NCI-H345 treated with DMSO at 0.1 percent for 48 hours (cell line): ENCODE measurements at regions not wholly inside any gene's neighbourhood (a gene's known extent, or its start where the extent isn't known, plus 50 kb on each side); places are given as distances from the start of the nearest gene placed in this dataset.
"Not testable (repeated sequence)": the region's sequence is repeated elsewhere in the genome, so short reads cannot be mapped to it uniquely, and the experiment has no call there.

ENCODE experiments used
- DNase-seq: peaks from one replicate; lab custom pipeline; 2025; ENCODE audit not compliant: unreplicated experiment; lab: John Stamatoyannopoulos, UW

GRCh38 chr5:156019571-156020180 is 307.3 kb upstream of the SGCD start:
- no peak for DNase-seq

- no peak for DNase-seq
Observed at GRCh38 chr5:156020647-156021046, 306.3 kb upstream of the SGCD start.

- DNase-seq, result no peak
Observed at GRCh38 chr5:156021866-156022265, 305.1 kb upstream of the SGCD start.

- DNase-seq, result no peak
Observed at GRCh38 chr5:156025656-156026055, 301.3 kb upstream of the SGCD start.

- DNase-seq, result no peak
Observed at GRCh38 chr5:156031181-156031580, 295.8 kb upstream of the SGCD start.

- no peak for DNase-seq
Observed at GRCh38 chr5:156036640-156037039, 290.3 kb upstream of the SGCD start.

GRCh38 chr5:156037151-156037909 is 289.6 kb upstream of the SGCD start:
- no peak for DNase-seq

- DNase-seq, result no peak
Observed at GRCh38 chr5:156042726-156043125, 284.2 kb upstream of the SGCD start.

- no peak for DNase-seq
Observed at GRCh38 chr5:156043351-156043750, 283.6 kb upstream of the SGCD start.

- DNase-seq, result no peak
Observed at GRCh38 chr5:156051972-156052371, 275.0 kb upstream of the SGCD start.

GRCh38 chr5:156052656-156053055 is 274.3 kb upstream of the SGCD start:
- DNase-seq, result no peak

GRCh38 chr5:156053056-156053455 is 273.9 kb upstream of the SGCD start:
- no peak for DNase-seq

GRCh38 chr5:156076912-156077311 is 250.1 kb upstream of the SGCD start:
- DNase-seq, result no peak

GRCh38 chr5:156087577-156088110 is 239.3 kb upstream of the SGCD start:
- DNase-seq, result no peak

- not testable (repeated sequence) for DNase-seq
Observed at GRCh38 chr5:156089955-156090940, 236.7 kb upstream of the SGCD start.

GRCh38 chr5:156093024-156093423 is 233.9 kb upstream of the SGCD start:
- DNase-seq, result no peak

- no peak for DNase-seq
Observed at GRCh38 chr5:156094001-156094400, 233.0 kb upstream of the SGCD start.

- no peak for DNase-seq
Observed at GRCh38 chr5:156095709-156096241, 231.2 kb upstream of the SGCD start.

GRCh38 chr5:156096259-156096658 is 230.7 kb upstream of the SGCD start:
- no peak for DNase-seq

GRCh38 chr5:156103155-156103885 is 223.6 kb upstream of the SGCD start:
- DNase-seq, result no peak
